ENCODE measurements at regions not wholly inside any gene's neighbourhood (a gene's known extent, or its start where the extent isn't known, plus 50 kb on each side); places are given as distances from the start of the nearest gene placed in this dataset.

GRCh38 chr2:210756855-210757254, 200.5 kb downstream of the CPS1 start:
- H3K4me1 Mint-ChIP-seq (ENCODE audit: low read depth), result no peaks in the 10 kb centered on the region
- no peak overlapping the region for H3K27ac Mint-ChIP-seq
- CTCF ChIA-PET, result no interaction called here
- no peak overlapping the region for H3K4me3 ChIP-seq (ENCODE audit: low read length)
- no peaks in the 10 kb centered on the region for H3K9me3 ChIP-seq (ENCODE audit: control insufficient read depth in 1 of 2, insufficient read depth in 1 of 2, low read length in 2 of 2)
- no peaks in the 10 kb centered on the region for H3K27me3 Mint-ChIP-seq
- no peaks in the 10 kb centered on the region for H3K36me3 Mint-ChIP-seq (ENCODE audit: low read depth)
- intact Hi-C loops (cut with DNase I, micrococcal nuclease), result no loop called here
- H3K27ac ChIP-seq (ENCODE audit: low read depth in 1 of 2, low read length in 2 of 2), result no peak overlapping the region
- ATAC-seq (ENCODE audit: poor library complexity) (no peak), DNase-seq (no peak)
- TF ChIP-seq CTCF (IDR thresholded peaks at IDR 0.05), result no peak
- H3K9me3 Mint-ChIP-seq, result peaks cover 5% of the 10 kb centered on the region
- POLR2A ChIA-PET, result no interaction called here
- no peaks in the 10 kb centered on the region for H3K4me1 ChIP-seq (ENCODE audit: insufficient read depth, low read length)
- H3K4me3 Mint-ChIP-seq, result no peak overlapping the region
- no peaks in the 10 kb centered on the region for H3K36me3 ChIP-seq (ENCODE audit: insufficient read depth, low read length)
- no peaks in the 10 kb centered on the region for H3K27me3 ChIP-seq (ENCODE audit: control insufficient read depth in 1 of 2, insufficient read depth in 2 of 2, low read length in 2 of 2)

GRCh38 chr2:210762604-210763588, 206.5 kb downstream of the CPS1 start:
- H3K27ac Mint-ChIP-seq, result no peak overlapping the region
- peaks cover 2 to 6% of the 10 kb centered on the region in 2 experiments for H3K9me3 ChIP-seq (ENCODE audit: control insufficient read depth in 1 of 2, insufficient read depth in 1 of 2, low read length in 2 of 2)
- DNase-seq (no peak), ATAC-seq (ENCODE audit: poor library complexity) (no peak)
- ChIA-PET CTCF (no interaction called here), POLR2A (no interaction called here)
- TF ChIP-seq CTCF (IDR thresholded peaks at IDR 0.05), result no peak
- no peaks in the 10 kb centered on the region for H3K4me1 Mint-ChIP-seq (ENCODE audit: low read depth)
- H3K27me3 ChIP-seq (ENCODE audit: control insufficient read depth in 1 of 2, insufficient read depth in 2 of 2, low read length in 2 of 2), result no peaks in the 10 kb centered on the region
- H3K36me3 ChIP-seq (ENCODE audit: insufficient read depth, low read length), result no peaks in the 10 kb centered on the region
- H3K27me3 Mint-ChIP-seq, result no peaks in the 10 kb centered on the region
- H3K36me3 Mint-ChIP-seq (ENCODE audit: low read depth), result no peaks in the 10 kb centered on the region
- no peak overlapping the region for H3K27ac ChIP-seq (ENCODE audit: low read depth in 1 of 2, low read length in 2 of 2)
- H3K4me3 ChIP-seq (ENCODE audit: low read length), result no peak overlapping the region
- intact Hi-C loops (cut with DNase I, micrococcal nuclease), result no loop called here
- no peaks in the 10 kb centered on the region for H3K4me1 ChIP-seq (ENCODE audit: insufficient read depth, low read length)
- peaks cover 7% of the 10 kb centered on the region for H3K9me3 Mint-ChIP-seq
- no peak overlapping the region for H3K4me3 Mint-ChIP-seq

GRCh38 chr2:210768329-210768910, 212.0 kb downstream of the CPS1 start:
- Mint-ChIP-seq H3K36me3 (ENCODE audit: low read depth) (no peaks in the 10 kb centered on the region), H3K27ac (no peak overlapping the region), H3K27me3 (no peaks in the 10 kb centered on the region), H3K9me3 (peaks cover 7% of the 10 kb centered on the region), H3K4me1 (ENCODE audit: low read depth) (no peaks in the 10 kb centered on the region), H3K4me3 (no peak overlapping the region)
- Histone ChIP-seq H3K36me3 (ENCODE audit: insufficient read depth, low read length) (no peaks in the 10 kb centered on the region), H3K9me3 (ENCODE audit: control insufficient read depth in 1 of 2, insufficient read depth in 1 of 2, low read length in 2 of 2) (peaks cover 0 to 4% of the 10 kb centered on the region in 2 experiments), H3K27ac (ENCODE audit: low read depth in 1 of 2, low read length in 2 of 2) (no peak overlapping the region), H3K27me3 (ENCODE audit: control insufficient read depth in 1 of 2, insufficient read depth in 2 of 2, low read length in 2 of 2) (no peaks in the 10 kb centered on the region), H3K4me3 (ENCODE audit: low read length) (no peak overlapping the region), H3K4me1 (ENCODE audit: insufficient read depth, low read length) (no peaks in the 10 kb centered on the region)
- intact Hi-C loops (cut with DNase I, micrococcal nuclease), result no loop called here
- no peak for ATAC-seq (ENCODE audit: poor library complexity)
- CTCF ChIA-PET, result no interaction called here
- TF ChIP-seq CTCF (IDR thresholded peaks at IDR 0.05), result no peak
- POLR2A ChIA-PET, result no interaction called here
- no peak for DNase-seq

All from CD4-positive, alpha-beta T cell (primary cell).